GM23338 (cell line): ENCODE measurements at regions not wholly inside any gene's neighbourhood (a gene's known extent, or its start where the extent isn't known, plus 50 kb on each side); places are given as distances from the start of the nearest gene placed in this dataset.

Source experiments
- ATAC-seq: fragments of 200-7000 bp; cut with Tn5 transposase; 3 replicates; pipeline ENCODE4 v1.9.1; 2020
- DNase-seq: peaks from one replicate; pipeline ENCODE4 v3.0.0-alpha.2; 2015; ENCODE audit warnings: low spot score
- H2AFZ ChIP-seq: fragments of 200-600 bp; sonication (generic); 2 replicates; pipeline ENCODE4 v1.8.0; 2016; ENCODE audit warnings: antibody characterized with exemption, mild to moderate bottlenecking, moderate library complexity
- H3F3A ChIP-seq: fragments of 200-600 bp; sonication (generic); replicated peaks from 2 replicates; pipeline ENCODE4 v1.8.0; 2017; ENCODE audit warnings: antibody characterized with exemption, mixed run types, low read depth
- H3K27ac ChIP-seq: fragments of 200-600 bp; sonication (generic); 2 replicates; pipeline ENCODE4 v1.6.1; 2016; ENCODE audit warnings: low read depth
- H3K27me3 ChIP-seq: fragments of 200-600 bp; sonication (generic); 2 replicates; pipeline ENCODE4 v1.8.0; 2016; ENCODE audit warnings: mild to moderate bottlenecking, mixed run types, moderate library complexity; ENCODE audit not compliant: insufficient read depth
- H3K36me3 ChIP-seq: fragments of 200-600 bp; sonication (generic); 2 replicates; pipeline ENCODE4 v1.8.0; 2016; ENCODE audit warnings: mild to moderate bottlenecking; ENCODE audit not compliant: insufficient read depth
- H3K4me1 ChIP-seq: fragments of 200-600 bp; sonication (generic); 2 replicates; pipeline ENCODE4 v1.8.0; 2016; ENCODE audit warnings: mild to moderate bottlenecking, moderate library complexity; ENCODE audit not compliant: insufficient read depth
- H3K4me2 ChIP-seq: fragments of 200-600 bp; sonication (generic); 2 replicates; pipeline ENCODE4 v1.7.1; 2017; ENCODE audit warnings: mixed run types
- H3K4me3 ChIP-seq: fragments of 200-600 bp; sonication (generic); 2 replicates; pipeline ENCODE4 v1.6.1; 2016; ENCODE audit warnings: mixed run types
- H3K79me2 ChIP-seq: fragments of 200-600 bp; sonication (generic); replicated peaks from 2 replicates; pipeline ENCODE4 v1.8.0; 2017; ENCODE audit warnings: mild to moderate bottlenecking; ENCODE audit not compliant: insufficient read depth
- H3K9me2 ChIP-seq: fragments of 200-600 bp; sonication (generic); 2 replicates; pipeline ENCODE4 v1.8.0; 2017; ENCODE audit not compliant: insufficient read depth
- H4K20me1 ChIP-seq: fragments of 200-600 bp; sonication (generic); replicated peaks from 2 replicates; pipeline ENCODE4 v1.8.0; 2017; ENCODE audit warnings: mild to moderate bottlenecking; ENCODE audit not compliant: insufficient read depth
- H3K27ac Mint-ChIP-seq: 2 replicates; pipeline ENCODE4 v1.8.0; 2020; ENCODE audit warnings: inconsistent platforms, mild to moderate bottlenecking, moderate library complexity, mixed read lengths
- H3K27me3 Mint-ChIP-seq: 3 replicates; pipeline ENCODE4 v1.8.0; 2022; ENCODE audit warnings: low read depth, mild to moderate bottlenecking, moderate library complexity, mixed read lengths, inconsistent platforms; ENCODE audit not compliant: insufficient read depth, poor library complexity
- H3K36me3 Mint-ChIP-seq: 3 replicates; pipeline ENCODE4 v1.8.0; 2021; ENCODE audit warnings: low read depth, mild to moderate bottlenecking, inconsistent platforms, moderate library complexity, mixed read lengths
- H3K4me1 Mint-ChIP-seq: 3 replicates; pipeline ENCODE4 v1.8.0; 2020; ENCODE audit warnings: mild to moderate bottlenecking, inconsistent platforms, mixed read lengths
- H3K4me3 Mint-ChIP-seq: 3 replicates; pipeline ENCODE4 v1.8.0; 2021; ENCODE audit warnings: moderate library complexity, mild to moderate bottlenecking, inconsistent platforms, mixed read lengths
- H3K9me3 Mint-ChIP-seq: 3 replicates; pipeline ENCODE4 v1.8.0; 2020; ENCODE audit warnings: moderate library complexity, mild to moderate bottlenecking, inconsistent platforms, mixed read lengths
- ETS1 ChIP-seq: IDR thresholded peaks from 2 replicates; pipeline ENCODE4 v1.6.1; 2016; ENCODE audit warnings: antibody characterized with exemption
- EZH2 ChIP-seq: fragments of 200-600 bp; sonication (generic); IDR thresholded peaks from one replicate; pipeline ENCODE4 v1.8.0; 2017; ENCODE audit warnings: antibody characterized with exemption, mild to moderate bottlenecking, low read depth; ENCODE audit not compliant: unreplicated experiment
- EZH2phosphoT487 ChIP-seq: fragments of 200-600 bp; sonication (generic); IDR thresholded peaks from one replicate; pipeline ENCODE4 v1.8.1; 2018; ENCODE audit warnings: antibody characterized with exemption; ENCODE audit not compliant: unreplicated experiment
- REST ChIP-seq: IDR thresholded peaks from one replicate; pipeline ENCODE4 v1.6.1; 2018; ENCODE audit warnings: antibody characterized with exemption; ENCODE audit not compliant: unreplicated experiment
- ZNF114 ChIP-seq: fragments of 250-450 bp; sonication (Bioruptor Pico); IDR thresholded peaks from 2 replicates; pipeline ENCODE4 v1.5.0; 2020; ENCODE audit warnings: mild to moderate bottlenecking, moderate library complexity
- ZNF331 ChIP-seq: fragments of 250-450 bp; sonication (Bioruptor Pico); IDR thresholded peaks from 2 replicates; pipeline ENCODE4 v1.5.0; 2020; ENCODE audit warnings: low read depth, mild to moderate bottlenecking, moderate library complexity
- ZNF462 ChIP-seq: fragments of 250-450 bp; sonication (Bioruptor Pico); IDR thresholded peaks from 2 replicates; pipeline ENCODE4 v1.5.0; 2020; ENCODE audit warnings: mild to moderate bottlenecking, moderate library complexity

- no peak for TF ChIP-seq ZNF462
These were observed 1408.4 kb upstream of the RAG2 start (continued) for GRCh38 chr11:38006466-38006865.

GRCh38 chr11:38005597-38005996 is 1407.6 kb upstream of the RAG2 start:
- no peak for ATAC-seq
- H2AFZ ChIP-seq, result no peak overlapping the region

More at GRCh38 chr11:38005597-38005996, 1407.6 kb upstream of the RAG2 start:
- H3K27me3 Mint-ChIP-seq, result no peaks in the 10 kb centered on the region
- H3K27ac Mint-ChIP-seq, result no peak overlapping the region
- peaks cover 4% of the 10 kb centered on the region; the same call in 1 of the 3 replicates for H3K9me3 Mint-ChIP-seq
- Histone ChIP-seq H4K20me1 (no peaks in the 10 kb centered on the region), H3K36me3 (no peaks in the 10 kb centered on the region; the same call in 1 of the 2 replicates), H3K4me1 (no peaks in the 10 kb centered on the region), H3F3A (no peaks in the 10 kb centered on the region), H3K9me2 (no peaks in the 10 kb centered on the region), H3K4me2 (no peak overlapping the region), H3K79me2 (no peaks in the 10 kb centered on the region), H3K27me3 (no peaks in the 10 kb centered on the region), H3K27ac (no peak overlapping the region), H3K4me3 (no peak overlapping the region)
- 0 out of 3 replicates have a peak, but pooled peaks cover 2% of the 10 kb centered on the region for H3K36me3 Mint-ChIP-seq
- DNase-seq, result no peak
- H3K4me3 Mint-ChIP-seq, result no peak overlapping the region
- no peaks in the 10 kb centered on the region for H3K4me1 Mint-ChIP-seq
- TF ChIP-seq ZNF331 (no peak), ZNF114 (CRISPR knock-in tag) (no peak), ETS1 (no peak), REST (no peak), EZH2 (no peak), EZH2phosphoT487 (no peak)
